Sigmoid colon (tissue), 4 donors: ENCODE measurements at regions not wholly inside any gene's neighbourhood (a gene's known extent, or its start where the extent isn't known, plus 50 kb on each side); places are given as distances from the start of the nearest gene placed in this dataset.

Experiments used
- CTCF ChIP-seq, 4 experiments: fragments of 450-650 bp in 3 of 4; fragments of 200-600 bp in 1 of 4; IDR thresholded peaks; one replicate each; pipeline ENCODE4 v1.5.1; 2016 to 2019; ENCODE audit warnings: antibody characterized with exemption in 4 of 4, mild to moderate bottlenecking in 3 of 4, moderate library complexity in 2 of 4
- POLR2A ChIP-seq, 2 donors: fragments of 450-650 bp; IDR thresholded peaks; one replicate each; pipeline ENCODE4 v1.6.1; 2016; ENCODE audit warnings: antibody characterized with exemption in 2 of 2, mild to moderate bottlenecking in 2 of 2, moderate library complexity in 2 of 2
- POLR2AphosphoS5 ChIP-seq, 4 donors: sonication (generic); formaldehyde crosslinking; IDR thresholded peaks; one replicate each; pipeline ENCODE4 v1.6.1; 2017; ENCODE audit warnings: antibody characterized with exemption in 4 of 4

GRCh38 chr2:150051004-150051403 lies 436.5 kb downstream of the RND3 start:
- no peak for TF ChIP-seq CTCF (IDR thresholded peaks at IDR 0.05)
- TF ChIP-seq POLR2A (IDR thresholded peaks at IDR 0.05) = no peak
- no peak for TF ChIP-seq POLR2AphosphoS5 (IDR thresholded peaks at IDR 0.05)
